IMR-90 (cell line): ENCODE measurements at regions not wholly inside any gene's neighbourhood (a gene's known extent, or its start where the extent isn't known, plus 50 kb on each side); places are given as distances from the start of the nearest gene placed in this dataset.

Experiments
- ATAC-seq: fragments of 200-7000 bp; cut with Tn5 transposase; 2 replicates; pipeline ENCODE4 v1.9.1; 2020; ENCODE audit warnings: low read depth, mild to moderate bottlenecking, moderate library complexity
- BruUV-seq: library from RNA; stranded (reverse); fragments of 400-500 nt; replicated peaks from 2 replicates; lab custom pipeline; 2021; lab: Mats Ljungman, UMichigan
- CTCF ChIA-PET: fragments of 300-600 bp; formaldehyde crosslinking; extraction: SDS; loops from one replicate; lab custom pipeline; 2021; ENCODE audit warnings: antibody characterized with exemption; lab: Yijun Ruan, JAX
- POLR2A ChIA-PET: fragments of 300-600 bp; sonication (Branson Sonifier 250); formaldehyde crosslinking; loops from one replicate; lab custom pipeline; 2022; ENCODE audit warnings: antibody characterized with exemption; ENCODE audit not compliant: unreplicated experiment; lab: Charles Lee
- DNase-seq: peaks from one replicate; pipeline ENCODE4 v3.0.0; 2013
- H2AFZ ChIP-seq: replicated peaks from 2 replicates; pipeline ENCODE3; 2013; ENCODE audit warnings: low read length, mild to moderate bottlenecking; ENCODE audit not compliant: poor library complexity
- H2AK5ac ChIP-seq: 2 replicates; pipeline ENCODE4 v1.6.1; 2013; ENCODE audit warnings: low read depth, low read length, inconsistent platforms
- H2AK9ac ChIP-seq: replicated peaks from 2 replicates; pipeline ENCODE3; 2013; ENCODE audit warnings: mild to moderate bottlenecking, low read depth, low read length, moderate library complexity; ENCODE audit not compliant: poor library complexity
- H2BK120ac ChIP-seq: 2 replicates; pipeline ENCODE4 v1.6.1; 2013; ENCODE audit warnings: low read depth, low read length, inconsistent platforms
- H2BK15ac ChIP-seq: 3 replicates; pipeline ENCODE4 v1.6.1; 2013; ENCODE audit warnings: low read depth, low read length, inconsistent platforms
- H2BK20ac ChIP-seq: 2 replicates; pipeline ENCODE4 v1.6.1; 2013; ENCODE audit warnings: low read depth, mild to moderate bottlenecking, inconsistent platforms, low read length, moderate library complexity
- H2BK5ac ChIP-seq: 2 replicates; pipeline ENCODE4 v1.6.1; 2013; ENCODE audit warnings: mild to moderate bottlenecking, low read depth, low read length, inconsistent platforms; ENCODE audit not compliant: poor library complexity, severe bottlenecking
- H3K14ac ChIP-seq: replicated peaks from 2 replicates; pipeline ENCODE4 v1.6.1; 2013; ENCODE audit warnings: low read depth, low read length, inconsistent platforms
- H3K18ac ChIP-seq: 2 replicates; pipeline ENCODE4 v1.6.1; 2013; ENCODE audit warnings: low read depth, low read length, control low read depth
- H3K23ac ChIP-seq: 2 replicates; pipeline ENCODE4 v1.6.1; 2013; ENCODE audit warnings: low read depth, low read length, inconsistent platforms
- H3K27ac ChIP-seq: 2 replicates; pipeline ENCODE4 v1.5.1; 2013; ENCODE audit warnings: mild to moderate bottlenecking, control low read depth, low read length; ENCODE audit not compliant: insufficient read depth
- H3K27me3 ChIP-seq: 2 replicates; pipeline ENCODE4 v1.6.1; 2013; ENCODE audit warnings: low read length; ENCODE audit not compliant: control insufficient read depth, insufficient read depth
- H3K36me3 ChIP-seq: 2 replicates; pipeline ENCODE4 v1.6.1; 2013; ENCODE audit warnings: low read length, mixed read lengths; ENCODE audit not compliant: control insufficient read depth, insufficient read depth
- H3K4ac ChIP-seq: 2 replicates; pipeline ENCODE4 v1.6.1; 2013; ENCODE audit warnings: low read depth, low read length, inconsistent platforms
- H3K4me1 ChIP-seq: 2 replicates; pipeline ENCODE4 v1.6.1; 2013; ENCODE audit warnings: low read length, mixed read lengths; ENCODE audit not compliant: control insufficient read depth, insufficient read depth
- H3K4me2 ChIP-seq: 2 replicates; pipeline ENCODE4 v1.6.1; 2013; ENCODE audit warnings: low read depth, mild to moderate bottlenecking, control low read depth, low read length, moderate library complexity
- H3K4me3 ChIP-seq: 2 replicates; pipeline ENCODE4 v1.5.1; 2013; ENCODE audit warnings: low read depth, mild to moderate bottlenecking, control low read depth, low read length, moderate library complexity; ENCODE audit not compliant: insufficient read depth
- H3K56ac ChIP-seq: 2 replicates; pipeline ENCODE4 v1.6.1; 2013; ENCODE audit warnings: low read length, inconsistent platforms; ENCODE audit not compliant: insufficient read depth; ENCODE audit errors: extremely low read depth
- H3K79me1 ChIP-seq, 2 experiments: 2 replicates each; pipeline ENCODE4 v1.6.1; 2013; ENCODE audit warnings: low read length in 2 of 2, inconsistent platforms in 1 of 2, low read depth in 1 of 2
- H3K9ac ChIP-seq: 2 replicates; pipeline ENCODE4 v1.6.1; 2013; ENCODE audit warnings: low read depth, low read length, control low read depth
- H3K9me1 ChIP-seq: 2 replicates; pipeline ENCODE4 v1.6.1; 2013; ENCODE audit warnings: low read length, inconsistent platforms; ENCODE audit not compliant: insufficient read depth
- H3K9me3 ChIP-seq: 2 replicates; pipeline ENCODE4 v1.6.1; 2013; ENCODE audit warnings: low read length; ENCODE audit not compliant: control insufficient read depth, insufficient read depth
- H4K20me1 ChIP-seq: 2 replicates; pipeline ENCODE4 v1.6.1; 2013; ENCODE audit warnings: low read length, inconsistent platforms; ENCODE audit not compliant: insufficient read depth
- H4K5ac ChIP-seq: 2 replicates; pipeline ENCODE4 v1.6.1; 2013; ENCODE audit warnings: mild to moderate bottlenecking, low read depth, low read length, control low read depth
- H4K8ac ChIP-seq, 2 experiments: 2 replicates each; pipeline ENCODE4 v1.6.1; 2013; ENCODE audit warnings: low read depth in 2 of 2, low read length in 2 of 2, control low read depth in 1 of 2, inconsistent platforms in 1 of 2
- H4K91ac ChIP-seq: 2 replicates; pipeline ENCODE4 v1.6.1; 2013; ENCODE audit warnings: low read depth, low read length, inconsistent platforms; ENCODE audit not compliant: insufficient read depth
- CEBPB ChIP-seq: IDR thresholded peaks from 2 replicates; pipeline ENCODE4 v1.6.1; 2012; ENCODE audit warnings: low read depth, low read length, improper control_type of control experiment
- MAFK ChIP-seq: IDR thresholded peaks from 2 replicates; pipeline ENCODE4 v1.6.1; 2012; ENCODE audit warnings: low read depth, low read length, improper control_type of control experiment
- MAZ ChIP-seq: IDR thresholded peaks from 2 replicates; pipeline ENCODE4 v1.6.1; 2012; ENCODE audit warnings: low read depth, mild to moderate bottlenecking, low read length, improper control_type of control experiment, moderate library complexity, borderline replicate concordance
- RCOR1 ChIP-seq: IDR thresholded peaks from 2 replicates; pipeline ENCODE4 v1.6.1; 2012; ENCODE audit warnings: mild to moderate bottlenecking, low read length, improper control_type of control experiment; ENCODE audit not compliant: insufficient replicate concordance
- RFX5 ChIP-seq: IDR thresholded peaks from 2 replicates; pipeline ENCODE4 v1.8.0; 2012; ENCODE audit warnings: low read depth, mild to moderate bottlenecking, low read length, moderate library complexity
- WGBS, 2 experiments: methylation state at CpG; one replicate each; pipeline versions ENCODE4 v1.1.5 to v1.1.7; 2013; ENCODE audit warnings: missing lambda C conversion rate in 2 of 2; ENCODE audit not compliant: insufficient read length in 1 of 2; ENCODE audit errors: extremely low coverage in 2 of 2; 5-methylcytosine and 5-hydroxymethylcytosine counted together
- dilution Hi-C: fragments of 300-500 bp; cut with HindIII; formaldehyde crosslinking; loops from one replicate; pipeline ENCODE4 v1.14.3; 2018; ENCODE audit warnings: low sequenced_read_pairs; ENCODE audit not compliant: unreplicated experiment
- in situ Hi-C: fragments of 300-500 bp; cut with MboI; formaldehyde crosslinking; loops from 3 replicates; pipeline ENCODE4 v1.14.3; 2019; ENCODE audit warnings: low sequenced_read_pairs, inconsistent platforms, mixed read lengths
- intact Hi-C: fragments of 100-400 bp; cut with micrococcal nuclease; formaldehyde crosslinking; loops from 2 replicates; pipeline ENCODE4 v1.10.0; 2022
- TF ChIP-seq, protein P1 (sequence below): conservative IDR thresholded peaks from 2 replicates; pipeline ENCODE4 v1.5.1; 2012; ENCODE audit warnings: mild to moderate bottlenecking, low read depth, low read length, improper control_type of control experiment

DNA sequence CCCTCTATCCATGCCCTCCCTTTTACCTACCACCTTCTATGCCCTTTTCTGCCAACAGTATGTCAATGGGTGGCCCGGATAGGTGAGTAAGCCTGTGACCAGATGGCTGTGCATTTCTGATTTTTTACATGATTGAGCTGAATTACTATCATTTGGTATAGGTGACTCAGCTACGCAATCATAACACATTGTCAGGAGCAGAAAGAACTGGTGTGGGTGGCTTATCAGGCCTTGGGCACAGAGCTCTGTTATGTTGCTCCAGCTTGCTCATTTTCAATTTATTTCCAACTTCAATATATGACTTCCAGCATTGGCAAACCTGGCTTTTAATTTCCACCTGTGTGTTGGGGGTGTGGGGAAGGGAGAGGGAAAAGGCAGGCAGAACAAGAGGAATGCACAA is 86.6 kb upstream of the AGBL1 start:
- in situ Hi-C loops: no loop called here
- H2AK5ac ChIP-seq: no peak overlapping the region
- BruUV-seq: no TSS peak

More for the DNA sequence above, 86.6 kb upstream of the AGBL1 start:
- H2AFZ ChIP-seq: no peak overlapping the region
- H4K91ac ChIP-seq: no peak overlapping the region
- H2BK15ac ChIP-seq: no peak overlapping the region
- H3K18ac ChIP-seq: no peak overlapping the region
- no peak overlapping the region for H4K8ac ChIP-seq
- H4K5ac ChIP-seq: no peak overlapping the region
- CTCF ChIA-PET: no interaction called here
- intact Hi-C loops: no loop called here
- no peaks in the 10 kb centered on the region for H3K4me1 ChIP-seq
- H3K27ac ChIP-seq: no peak overlapping the region
- no peak overlapping the region for H3K4me3 ChIP-seq
- ATAC-seq (no peak), DNase-seq (no peak)
- no peak overlapping the region for H2BK5ac ChIP-seq
- H3K14ac ChIP-seq: no peak overlapping the region
- no peak overlapping the region for H2BK120ac ChIP-seq
- no peaks in the 10 kb centered on the region for H3K9me1 ChIP-seq
- dilution Hi-C loops: no loop called here
- no peak overlapping the region for H3K9ac ChIP-seq
- POLR2A ChIA-PET: no interaction called here
- WGBS, 2 experiments: no CpG with 5 or more reads among the region's 2 CpGs
- H3K4ac ChIP-seq: no peak overlapping the region
- TF ChIP-seq MAZ (no peak), MAFK (no peak), CEBPB (no peak), RCOR1 (no peak), RFX5 (no peak)
- TF ChIP-seq, protein P1, sequence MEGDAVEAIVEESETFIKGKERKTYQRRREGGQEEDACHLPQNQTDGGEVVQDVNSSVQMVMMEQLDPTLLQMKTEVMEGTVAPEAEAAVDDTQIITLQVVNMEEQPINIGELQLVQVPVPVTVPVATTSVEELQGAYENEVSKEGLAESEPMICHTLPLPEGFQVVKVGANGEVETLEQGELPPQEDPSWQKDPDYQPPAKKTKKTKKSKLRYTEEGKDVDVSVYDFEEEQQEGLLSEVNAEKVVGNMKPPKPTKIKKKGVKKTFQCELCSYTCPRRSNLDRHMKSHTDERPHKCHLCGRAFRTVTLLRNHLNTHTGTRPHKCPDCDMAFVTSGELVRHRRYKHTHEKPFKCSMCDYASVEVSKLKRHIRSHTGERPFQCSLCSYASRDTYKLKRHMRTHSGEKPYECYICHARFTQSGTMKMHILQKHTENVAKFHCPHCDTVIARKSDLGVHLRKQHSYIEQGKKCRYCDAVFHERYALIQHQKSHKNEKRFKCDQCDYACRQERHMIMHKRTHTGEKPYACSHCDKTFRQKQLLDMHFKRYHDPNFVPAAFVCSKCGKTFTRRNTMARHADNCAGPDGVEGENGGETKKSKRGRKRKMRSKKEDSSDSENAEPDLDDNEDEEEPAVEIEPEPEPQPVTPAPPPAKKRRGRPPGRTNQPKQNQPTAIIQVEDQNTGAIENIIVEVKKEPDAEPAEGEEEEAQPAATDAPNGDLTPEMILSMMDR: no peak
- H3K79me1 ChIP-seq: no peaks in the 10 kb centered on the region
- H3K36me3 ChIP-seq: no peaks in the 10 kb centered on the region
- no peak overlapping the region for H3K23ac ChIP-seq
- no peak overlapping the region for H3K4me2 ChIP-seq
- peaks cover 7% of the 10 kb centered on the region; the same call in 1 of the 2 replicates for H3K9me3 ChIP-seq
- H3K27me3 ChIP-seq: no peaks in the 10 kb centered on the region
- no peak overlapping the region for H3K56ac ChIP-seq
- no peaks in the 10 kb centered on the region for H4K20me1 ChIP-seq
- no peak overlapping the region for H2BK20ac ChIP-seq
- no peak overlapping the region for H2AK9ac ChIP-seq
